ENCODE measurements at regions not wholly inside any gene's neighbourhood (a gene's known extent, or its start where the extent isn't known, plus 50 kb on each side); places are given as distances from the start of the nearest gene placed in this dataset.

DNA sequence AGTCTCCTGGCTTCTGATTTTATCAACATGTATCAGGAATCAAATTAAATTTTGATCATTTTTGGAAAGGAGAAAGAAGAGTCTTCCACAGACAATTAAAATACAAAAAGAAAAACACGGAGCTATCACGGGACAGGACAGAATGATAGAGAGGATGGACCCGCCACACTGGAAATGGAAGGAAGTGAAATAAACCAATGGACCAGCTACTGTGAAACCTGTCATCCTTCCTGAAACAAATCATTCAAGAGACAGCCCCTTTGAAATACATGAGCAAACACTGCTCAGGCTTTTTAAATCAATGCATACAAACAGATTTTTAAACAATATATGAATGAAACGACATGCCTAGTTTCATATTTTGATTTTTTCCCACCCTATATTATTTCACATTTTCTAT is 339.4 kb downstream of the ACTL7B start:
- no peak for ATAC-seq (ENCODE audit: low FRiP score)
- no peak for DNase-seq (ENCODE audit: low spot score)
- TF ChIP-seq CTCF (IDR thresholded peaks at IDR 0.05) = no peak

GRCh38 chr9:108515856-108516255 is 339.9 kb downstream of the ACTL7B start:
- TF ChIP-seq CTCF (IDR thresholded peaks at IDR 0.05) = no peak
- ATAC-seq (ENCODE audit: low FRiP score) = no peak
- no peak for DNase-seq (ENCODE audit: low spot score)

DNA sequence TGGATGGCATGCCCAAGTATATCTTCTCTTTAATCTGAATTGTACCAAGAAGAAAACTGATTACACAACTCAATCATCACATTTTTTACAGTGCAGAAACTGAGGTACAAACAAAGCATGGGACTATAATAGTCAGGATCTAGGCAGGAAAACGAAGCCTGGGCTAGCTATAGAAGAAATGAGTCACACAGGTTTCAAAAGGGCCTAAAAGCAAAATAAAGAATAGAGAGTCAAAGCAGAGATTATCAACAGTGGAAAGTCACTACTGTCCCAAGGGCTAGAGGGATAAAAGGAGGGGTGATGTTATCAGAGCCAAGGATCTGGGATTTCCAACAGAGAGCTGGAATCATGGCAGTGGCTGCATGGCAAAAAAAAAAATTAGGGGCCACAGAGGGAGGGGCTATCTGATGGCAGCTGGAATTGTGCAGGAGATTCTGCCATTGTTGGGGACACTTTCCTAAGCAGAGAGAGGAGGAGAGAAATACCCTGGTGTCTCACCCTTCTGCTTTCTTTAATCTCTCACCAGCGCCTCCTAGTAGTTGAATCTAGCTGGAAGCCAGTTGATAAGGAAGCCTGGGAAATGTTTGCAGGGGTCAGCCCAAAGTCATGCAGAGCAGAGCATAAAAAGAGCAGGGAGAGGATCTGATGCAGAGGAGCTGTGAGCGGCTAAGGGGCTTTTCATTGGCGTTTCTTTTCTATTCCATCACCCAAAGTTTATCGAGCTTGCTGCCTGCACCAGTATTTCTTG is 343.2 kb downstream of the ACTL7B start:
- no peak for DNase-seq (ENCODE audit: low spot score)
- ATAC-seq (ENCODE audit: low FRiP score) = no peak
- TF ChIP-seq CTCF (IDR thresholded peaks at IDR 0.05) = no peak

DNA sequence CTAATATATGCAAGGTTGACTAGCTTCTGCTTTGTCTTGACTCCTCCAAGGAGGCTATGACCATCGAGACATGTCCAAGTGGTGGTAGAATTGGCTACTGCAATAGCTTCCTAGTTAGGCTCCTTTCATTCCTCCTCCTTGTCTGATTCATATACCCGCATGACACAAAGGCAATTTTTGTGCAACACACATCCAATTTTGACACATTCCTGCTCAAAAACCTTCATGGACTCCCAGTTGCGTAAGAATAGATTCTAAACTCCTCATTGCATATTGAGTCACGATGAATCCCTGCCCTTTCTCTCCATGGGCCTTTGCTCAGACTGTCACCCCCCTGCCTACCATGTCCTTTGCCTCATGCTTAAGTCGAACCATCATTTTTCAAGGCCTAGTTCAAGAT is 344.5 kb downstream of the ACTL7B start:
- no peak for DNase-seq (ENCODE audit: low spot score)
- ATAC-seq (ENCODE audit: low FRiP score) = peak; percentile 71
- no peak for TF ChIP-seq CTCF (IDR thresholded peaks at IDR 0.05)

GRCh38 chr9:108496846-108497245 is 358.9 kb downstream of the ACTL7B start:
- DNase-seq (ENCODE audit: low spot score) (no peak), ATAC-seq (ENCODE audit: low FRiP score) (no peak)
- no peak for TF ChIP-seq CTCF (IDR thresholded peaks at IDR 0.05)

DNA sequence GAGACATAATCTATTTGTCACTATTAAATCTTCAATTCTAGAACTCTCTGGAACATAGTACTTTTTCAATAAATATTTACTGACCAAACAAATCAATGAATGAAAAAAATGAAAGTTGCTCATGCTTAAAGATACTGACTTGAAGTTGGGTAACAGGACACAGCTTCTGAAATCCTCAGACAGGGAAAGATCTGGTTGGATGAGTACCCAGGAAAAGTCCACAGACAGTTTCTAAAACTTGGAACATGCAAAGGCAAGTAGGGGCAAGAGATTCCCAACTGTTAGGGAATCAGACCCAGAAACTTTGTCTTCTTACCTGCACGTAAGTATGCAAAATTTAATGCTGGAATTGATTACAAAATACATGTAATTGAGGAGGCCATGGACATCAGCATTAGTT is 366.2 kb downstream of the ACTL7B start:
- DNase-seq (ENCODE audit: low spot score) = no peak
- TF ChIP-seq CTCF (IDR thresholded peaks at IDR 0.05) = no peak
- no peak for ATAC-seq (ENCODE audit: low FRiP score)

DNA sequence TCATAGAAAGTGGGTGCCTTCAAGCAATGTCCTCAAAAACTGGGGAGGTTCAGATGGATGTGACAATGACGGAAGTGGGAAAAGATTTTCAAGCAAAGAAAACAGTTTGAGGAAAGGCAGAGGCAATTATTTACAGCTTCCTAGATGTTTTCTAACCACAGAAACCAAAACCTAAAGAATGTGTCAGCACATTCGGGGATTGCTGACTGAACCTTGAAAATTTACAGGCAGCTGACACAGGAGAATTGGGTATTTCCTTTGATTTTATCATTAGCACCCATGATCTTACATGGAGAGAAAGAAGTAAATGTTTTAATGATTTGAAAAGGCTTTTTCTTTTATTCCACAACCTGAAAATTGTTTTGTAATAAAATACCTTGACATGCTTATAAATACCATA is 369.0 kb downstream of the ACTL7B start:
- DNase-seq (ENCODE audit: low spot score) (no peak), ATAC-seq (ENCODE audit: low FRiP score) (no peak)
- no peak for TF ChIP-seq CTCF (IDR thresholded peaks at IDR 0.05)
